Pancreas (tissue), 10 donors: ENCODE measurements at regions not wholly inside any gene's neighbourhood (a gene's known extent, or its start where the extent isn't known, plus 50 kb on each side); places are given as distances from the start of the nearest gene placed in this dataset.

Source experiments
- ATAC-seq, 4 donors: fragments of 200-7000 bp; cut with Tn5 transposase; one replicate each; pipeline versions ENCODE4 v1.8.0 to v1.9.1; 2020; ENCODE audit warnings: mild to moderate bottlenecking in 4 of 4, moderate library complexity in 4 of 4
- DNase-seq, 6 donors: peaks; one replicate each; pipeline ENCODE4 v3.0.0-alpha.2; 2020
- FAIRE-seq: peaks from 2 replicates; lab custom pipeline; 2012; peaks lifted over from hg19 to GRCh38; lab: Jason Lieb, UNC
- H3K27ac ChIP-seq, 4 donors: fragments of 200-600 bp; sonication (generic); 1 replicate in 3 of 4; 2 replicates in 1 of 4; pipeline versions ENCODE4 v1.5.0 to v1.8.0; 2020
- H3K27me3 ChIP-seq, 4 donors: fragments of 200-600 bp; one replicate each; pipeline ENCODE4 v1.8.0; 2021
- H3K36me3 ChIP-seq, 3 donors: fragments of 200-600 bp; sonication (generic) in 1 of 3; one replicate each; pipeline versions ENCODE4 v1.5.0 to v1.8.0; 2020 to 2021
- H3K4me1 ChIP-seq, 3 donors: fragments of 200-600 bp; one replicate each; pipeline ENCODE4 v1.8.0; 2021
- H3K4me3 ChIP-seq, 4 donors: fragments of 200-600 bp; sonication (generic) in 2 of 4; one replicate each; pipeline versions ENCODE4 v1.5.0 to v1.8.0; 2020 to 2021
- H3K9me3 ChIP-seq, 4 donors: fragments of 200-600 bp; one replicate each; pipeline ENCODE4 v1.8.0; 2021
- CTCF ChIP-seq, 4 donors: fragments of 200-600 bp; sonication (generic) in 3 of 4; IDR thresholded peaks; one replicate each; pipeline versions ENCODE4 v1.5.0 to v1.8.0; 2021; ENCODE audit warnings: antibody characterized with exemption in 4 of 4
- WGBS, 2 donors: extraction: QIAGEN DNeasy Blood & Tissue Kit; methylation state at CpG; one replicate each; pipeline ENCODE4 v1.1.7; 2013; 5-methylcytosine and 5-hydroxymethylcytosine counted together
- intact Hi-C, 3 donors: fragments of 100-400 bp; cut with DNase I; formaldehyde crosslinking; loops; one replicate each; pipeline versions ENCODE4 v1.11.1 to v1.14.2; 2022
- donor health status: healthy with polysubstance abuse.
- donor health status: DM: no; HTN: no; CAD: no; lungs with moderate emphysema.
- donor health status: DM: no; HTN: no; CAD: no.
- donor health status: control.
- donor health status: control.
- donor health status: Bipolar disorder and iron deficiency.
- donor health status: DM: yes; HTN: yes; CAD: no.
- donor health status: DM: no; HTN: no; CAD: no.
- donor health status: DM: no; HTN: no; CAD: no.
- donor health status: DM: yes; HTN: yes; CAD: no.

- no peaks in the 10 kb centered on the region for H3K4me1 ChIP-seq
- no peaks in the 10 kb centered on the region for H3K36me3 ChIP-seq
- no peaks in the 10 kb centered on the region for H3K9me3 ChIP-seq
- 89 to 94% methylated on average over 3 of the region's 3 CpGs for WGBS, 2 donors
- no peak overlapping the region for H3K4me3 ChIP-seq
- FAIRE-seq (no peak), ATAC-seq (no peak), DNase-seq (no peak)
- intact Hi-C loops = no loop called here
- no peaks in the 10 kb centered on the region for H3K27me3 ChIP-seq
- TF ChIP-seq CTCF (IDR thresholded peaks at IDR 0.05) = no peak
- no peak overlapping the region for H3K27ac ChIP-seq
These were observed 56.1 kb upstream of the F3 start for GRCh38 chr1:94597701-94598100.

- Histone ChIP-seq H3K9me3 (no peaks in the 10 kb centered on the region), H3K4me1 (no peaks in the 10 kb centered on the region), H3K27ac (no peak overlapping the region), H3K4me3 (no peak overlapping the region), H3K36me3 (no peaks in the 10 kb centered on the region), H3K27me3 (no peaks in the 10 kb centered on the region)
- no peak for TF ChIP-seq CTCF (IDR thresholded peaks at IDR 0.05)
- FAIRE-seq (no peak), DNase-seq (no peak), ATAC-seq (no peak)
- WGBS, 2 donors = 92 to 97% methylated on average over 3 of the region's 3 CpGs
- intact Hi-C loops = no loop called here
These were observed 54.7 kb upstream of the F3 start for GRCh38 chr1:94596260-94596659.

- Histone ChIP-seq H3K27me3 (no peaks in the 10 kb centered on the region), H3K4me1 (peaks cover 0 to 4% (median 0%) of the 10 kb centered on the region in 3 donors), H3K36me3 (no peaks in the 10 kb centered on the region), H3K27ac (no peak overlapping the region), H3K4me3 (no peak overlapping the region), H3K9me3 (no peaks in the 10 kb centered on the region)
- FAIRE-seq = no peak
- no peak for DNase-seq
- WGBS, 2 donors = 75 to 78% methylated on average over 5 of the region's 5 CpGs
- no peak for TF ChIP-seq CTCF (IDR thresholded peaks at IDR 0.05)
- no peak for ATAC-seq
- intact Hi-C loops = no loop called here
These were observed 54.1 kb upstream of the F3 start for GRCh38 chr1:94595658-94596057.

GRCh38 chr1:94593611-94594010 lies 52.1 kb upstream of the F3 start:
- H3K27ac ChIP-seq = no peak overlapping the region
- FAIRE-seq (no peak), ATAC-seq (no peak), DNase-seq (no peak)
- no peaks in the 10 kb centered on the region for H3K9me3 ChIP-seq
- H3K4me3 ChIP-seq = no peak overlapping the region
- no peak for TF ChIP-seq CTCF (IDR thresholded peaks at IDR 0.05)
- no peaks in the 10 kb centered on the region for H3K36me3 ChIP-seq
- peaks cover 0 to 9% (median 0%) of the 10 kb centered on the region in 3 donors for H3K4me1 ChIP-seq
- 92 to 94% methylated on average over 8 of the region's 8 CpGs for WGBS, 2 donors
- intact Hi-C loops = no loop called here
- H3K27me3 ChIP-seq = no peaks in the 10 kb centered on the region

- no peak overlapping the region for H3K27ac ChIP-seq
- H3K4me3 ChIP-seq = no peak overlapping the region
- H3K27me3 ChIP-seq = no peaks in the 10 kb centered on the region
- FAIRE-seq = no peak
- no peak for ATAC-seq
- no peak for DNase-seq
- peaks cover 0 to 9% (median 0%) of the 10 kb centered on the region in 3 donors for H3K4me1 ChIP-seq
- H3K9me3 ChIP-seq = no peaks in the 10 kb centered on the region
- WGBS, 2 donors = 93 to 96% methylated on average over 2 of the region's 2 CpGs
- TF ChIP-seq CTCF (IDR thresholded peaks at IDR 0.05) = no peak
- no peaks in the 10 kb centered on the region for H3K36me3 ChIP-seq
- intact Hi-C loops = no loop called here
These were observed 51.0 kb upstream of the F3 start for GRCh38 chr1:94592571-94592920.
